ENCODE measurements at regions not wholly inside any gene's neighbourhood (a gene's known extent, or its start where the extent isn't known, plus 50 kb on each side); places are given as distances from the start of the nearest gene placed in this dataset.
A peak's percentile ranks its signal among the peaks of the same experiment; 100 is the strongest.

DNA sequence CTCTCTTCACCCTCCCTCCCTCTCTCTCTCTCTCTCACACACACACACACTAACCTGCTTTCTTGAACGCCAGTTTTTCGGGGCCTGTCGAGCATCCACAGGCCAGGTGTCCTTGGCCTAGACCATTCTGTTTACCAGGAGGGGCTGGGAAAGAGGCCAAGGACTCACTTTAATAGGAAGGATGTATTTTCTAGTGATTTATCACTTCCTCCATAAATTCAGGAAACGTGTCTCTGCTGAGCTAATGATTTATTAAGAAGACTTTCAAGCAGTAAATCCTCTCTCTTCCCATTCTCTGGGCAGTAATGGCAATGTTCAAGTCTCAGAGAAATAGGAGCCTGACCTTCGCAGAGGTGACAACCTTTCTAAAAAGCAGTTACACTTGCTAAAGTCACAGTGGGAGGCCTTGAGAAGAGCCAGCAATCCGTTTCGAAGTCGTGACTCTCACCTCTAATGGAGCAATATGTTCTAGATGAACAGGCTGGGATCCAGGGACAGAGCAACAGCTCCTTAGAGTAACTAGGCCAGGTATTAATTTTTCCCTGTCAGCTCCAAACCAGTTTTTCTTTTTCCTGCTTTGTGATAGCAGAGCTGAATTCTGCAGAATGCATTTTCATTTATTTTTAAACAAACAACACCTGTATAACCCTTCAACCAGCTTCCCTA lies 1357.5 kb upstream of the SORCS1 start:
- Histone ChIP-seq H3K4me3 (ENCODE audit: low read length) (no peak overlapping the region), H3K4me1 (ENCODE audit: control insufficient read depth, insufficient read depth, low read length) (no peaks in the 10 kb centered on the region), H3K36me3 (ENCODE audit: control insufficient read depth, insufficient read depth, low read length, severe bottlenecking) (no peaks in the 10 kb centered on the region), H3K9ac (ENCODE audit: low read length) (no peak overlapping the region), H3K27me3 (replicated peaks; ENCODE audit: control insufficient read depth, insufficient read depth, low read length) (no peaks in the 10 kb centered on the region), H3K9me3 (ENCODE audit: control insufficient read depth, low read length) (peaks cover 6% of the 10 kb centered on the region)
- DNase-seq (ENCODE audit: low read depth): no peak

DNA sequence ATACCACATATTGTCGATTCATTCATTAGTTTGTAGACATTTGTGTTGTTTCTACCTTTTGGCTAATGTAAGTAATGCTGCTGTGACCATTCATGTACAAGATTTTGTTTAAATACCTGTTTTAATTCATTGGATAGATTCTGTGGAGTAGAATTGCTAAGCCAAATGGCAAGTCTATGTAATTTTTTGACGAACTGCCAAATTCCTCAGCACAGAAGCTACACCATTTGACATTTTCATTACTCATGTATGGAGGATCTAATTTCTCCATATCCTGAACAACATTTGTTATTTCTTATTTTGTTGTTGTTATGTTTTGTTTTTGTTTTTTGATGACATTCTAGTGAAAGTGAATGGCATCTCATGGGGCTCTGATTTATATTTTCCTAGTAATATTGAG lies 1351.3 kb upstream of the SORCS1 start:
- no peaks in the 10 kb centered on the region for H3K27me3 ChIP-seq (replicated peaks; ENCODE audit: control insufficient read depth, insufficient read depth, low read length)
- H3K9ac ChIP-seq (ENCODE audit: low read length): no peak overlapping the region
- H3K4me3 ChIP-seq (ENCODE audit: low read length): no peak overlapping the region
- DNase-seq (ENCODE audit: low read depth): no peak
- H3K4me1 ChIP-seq (ENCODE audit: control insufficient read depth, insufficient read depth, low read length): no peaks in the 10 kb centered on the region
- peaks cover 6% of the 10 kb centered on the region for H3K9me3 ChIP-seq (ENCODE audit: control insufficient read depth, low read length)
- H3K36me3 ChIP-seq (ENCODE audit: control insufficient read depth, insufficient read depth, low read length, severe bottlenecking): no peaks in the 10 kb centered on the region

DNA sequence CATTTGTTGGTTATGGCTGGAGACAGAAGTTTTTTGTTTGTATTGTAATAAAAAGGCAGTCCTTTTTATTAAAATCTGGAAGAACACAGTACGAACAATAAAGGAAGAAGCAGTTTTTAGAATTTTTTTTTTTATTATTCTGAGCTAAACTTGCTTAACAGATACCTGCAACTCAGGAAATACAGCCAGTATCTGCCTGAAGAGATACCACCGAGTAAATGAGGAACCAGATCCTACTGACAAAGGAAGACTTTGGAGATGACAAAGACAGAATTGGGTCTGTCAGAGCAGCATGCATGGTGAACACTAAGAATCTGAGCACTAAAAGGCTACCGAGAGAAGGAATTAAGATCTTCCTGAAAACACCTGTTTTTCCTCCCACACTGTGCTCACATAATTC lies 1335.9 kb upstream of the SORCS1 start:
- Histone ChIP-seq H3K27me3 (replicated peaks; ENCODE audit: control insufficient read depth, insufficient read depth, low read length) (no peaks in the 10 kb centered on the region), H3K36me3 (ENCODE audit: control insufficient read depth, insufficient read depth, low read length, severe bottlenecking) (no peaks in the 10 kb centered on the region), H3K4me1 (ENCODE audit: control insufficient read depth, insufficient read depth, low read length) (peaks cover 22% of the 10 kb centered on the region), H3K4me3 (ENCODE audit: low read length) (no peak overlapping the region), H3K9me3 (ENCODE audit: control insufficient read depth, low read length) (no peaks in the 10 kb centered on the region), H3K9ac (ENCODE audit: low read length) (no peak overlapping the region)
- no peak for DNase-seq (ENCODE audit: low read depth)

DNA sequence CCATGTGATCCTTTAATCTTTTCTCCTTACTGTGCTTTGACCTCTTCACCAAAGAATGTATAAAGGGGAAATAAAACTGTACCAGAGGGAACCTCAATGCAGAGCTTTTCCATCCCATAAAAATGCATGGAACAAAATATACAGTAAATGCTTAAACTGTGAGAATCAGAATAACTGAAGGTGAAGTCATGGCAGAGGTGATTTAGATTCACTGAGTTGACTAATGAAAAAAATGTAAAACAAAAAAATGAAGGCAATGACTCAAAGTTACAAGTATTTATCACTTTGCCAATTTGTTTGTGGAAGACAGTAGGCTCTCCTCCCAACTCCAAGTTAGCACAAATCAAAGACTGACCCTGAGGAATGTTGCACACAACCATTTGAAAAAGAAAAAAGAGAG lies 1331.6 kb upstream of the SORCS1 start:
- Histone ChIP-seq H3K27me3 (replicated peaks; ENCODE audit: control insufficient read depth, insufficient read depth, low read length) (no peaks in the 10 kb centered on the region), H3K9ac (ENCODE audit: low read length) (no peak overlapping the region), H3K9me3 (ENCODE audit: control insufficient read depth, low read length) (no peaks in the 10 kb centered on the region), H3K4me3 (ENCODE audit: low read length) (no peak overlapping the region), H3K4me1 (ENCODE audit: control insufficient read depth, insufficient read depth, low read length) (peaks cover 2% of the 10 kb centered on the region), H3K36me3 (ENCODE audit: control insufficient read depth, insufficient read depth, low read length, severe bottlenecking) (no peaks in the 10 kb centered on the region)
- peak; percentile 1 for DNase-seq (ENCODE audit: low read depth)

DNA sequence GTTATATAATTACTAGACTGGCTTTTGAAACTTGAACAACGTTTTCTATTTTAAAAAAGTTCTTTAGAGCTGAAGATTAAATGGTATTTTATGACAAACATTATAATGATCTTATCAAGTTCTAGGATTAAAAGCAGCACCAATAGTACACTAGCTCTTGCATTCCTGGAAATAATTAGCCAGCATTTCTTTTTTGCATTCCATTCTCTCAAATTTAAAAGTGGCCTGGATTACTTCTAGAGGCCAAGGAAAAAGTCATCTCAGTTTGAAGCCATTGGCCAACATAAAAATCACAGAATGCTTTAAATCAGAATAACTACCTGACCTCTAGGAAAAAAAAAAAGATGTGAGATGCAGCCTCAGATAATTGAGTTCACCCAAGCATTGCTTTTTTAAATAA lies 1326.4 kb upstream of the SORCS1 start:
- no peaks in the 10 kb centered on the region for H3K27me3 ChIP-seq (replicated peaks; ENCODE audit: control insufficient read depth, insufficient read depth, low read length)
- H3K9me3 ChIP-seq (ENCODE audit: control insufficient read depth, low read length): no peaks in the 10 kb centered on the region
- H3K9ac ChIP-seq (ENCODE audit: low read length): no peak overlapping the region
- peak; percentile 26 for DNase-seq (ENCODE audit: low read depth)
- no peaks in the 10 kb centered on the region for H3K36me3 ChIP-seq (ENCODE audit: control insufficient read depth, insufficient read depth, low read length, severe bottlenecking)
- H3K4me1 ChIP-seq (ENCODE audit: control insufficient read depth, insufficient read depth, low read length): peaks cover 4% of the 10 kb centered on the region
- H3K4me3 ChIP-seq (ENCODE audit: low read length): no peak overlapping the region

DNA sequence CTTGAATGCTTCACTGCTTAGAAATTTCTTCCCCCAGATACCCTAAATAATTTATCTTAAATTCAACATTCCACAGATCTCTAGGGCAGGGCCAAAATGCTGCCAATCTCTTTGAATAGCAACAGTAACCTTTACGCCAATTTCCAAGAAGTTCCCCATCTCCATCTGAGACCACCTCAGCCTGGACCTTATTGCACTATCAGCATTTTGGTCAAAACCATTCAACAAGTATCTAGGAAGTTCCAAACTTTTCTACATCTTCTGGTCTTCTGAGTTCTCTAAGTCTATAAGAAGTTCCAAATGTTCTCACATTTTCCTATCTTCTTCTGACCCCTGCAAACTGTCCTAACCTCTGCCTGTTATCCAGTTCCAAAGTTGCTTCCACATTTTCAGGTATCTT lies 1306.9 kb upstream of the SORCS1 start:
- no peaks in the 10 kb centered on the region for H3K36me3 ChIP-seq (ENCODE audit: control insufficient read depth, insufficient read depth, low read length, severe bottlenecking)
- H3K9me3 ChIP-seq (ENCODE audit: control insufficient read depth, low read length): no peaks in the 10 kb centered on the region
- no peak overlapping the region for H3K9ac ChIP-seq (ENCODE audit: low read length)
- H3K4me1 ChIP-seq (ENCODE audit: control insufficient read depth, insufficient read depth, low read length): peaks cover 4% of the 10 kb centered on the region
- no peaks in the 10 kb centered on the region for H3K27me3 ChIP-seq (replicated peaks; ENCODE audit: control insufficient read depth, insufficient read depth, low read length)
- H3K4me3 ChIP-seq (ENCODE audit: low read length): no peak overlapping the region
- no peak for DNase-seq (ENCODE audit: low read depth)

DNA sequence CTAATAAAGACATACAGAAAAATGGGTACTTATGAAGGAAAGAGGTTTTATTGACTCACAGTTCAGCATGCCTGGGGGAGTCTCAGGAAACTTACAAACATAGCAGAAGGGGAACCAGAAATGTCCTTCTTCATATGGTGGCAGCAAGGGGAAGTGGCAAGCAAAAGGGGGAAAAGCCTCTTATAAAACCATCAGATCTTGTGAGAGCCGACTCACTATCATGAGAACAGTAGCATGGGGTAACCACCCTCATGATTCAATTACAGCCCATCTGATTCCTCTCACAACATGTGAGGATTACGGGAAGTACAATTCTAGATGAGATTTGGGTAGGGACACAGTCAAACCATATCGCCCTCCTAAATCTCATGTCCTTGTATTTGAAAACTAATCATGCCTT lies 1305.4 kb upstream of the SORCS1 start:
- no peaks in the 10 kb centered on the region for H3K9me3 ChIP-seq (ENCODE audit: control insufficient read depth, low read length)
- no peaks in the 10 kb centered on the region for H3K27me3 ChIP-seq (replicated peaks; ENCODE audit: control insufficient read depth, insufficient read depth, low read length)
- no peak overlapping the region for H3K9ac ChIP-seq (ENCODE audit: low read length)
- DNase-seq (ENCODE audit: low read depth): no peak
- peaks cover 5% of the 10 kb centered on the region for H3K4me1 ChIP-seq (ENCODE audit: control insufficient read depth, insufficient read depth, low read length)
- no peak overlapping the region for H3K4me3 ChIP-seq (ENCODE audit: low read length)
- H3K36me3 ChIP-seq (ENCODE audit: control insufficient read depth, insufficient read depth, low read length, severe bottlenecking): no peaks in the 10 kb centered on the region

DNA sequence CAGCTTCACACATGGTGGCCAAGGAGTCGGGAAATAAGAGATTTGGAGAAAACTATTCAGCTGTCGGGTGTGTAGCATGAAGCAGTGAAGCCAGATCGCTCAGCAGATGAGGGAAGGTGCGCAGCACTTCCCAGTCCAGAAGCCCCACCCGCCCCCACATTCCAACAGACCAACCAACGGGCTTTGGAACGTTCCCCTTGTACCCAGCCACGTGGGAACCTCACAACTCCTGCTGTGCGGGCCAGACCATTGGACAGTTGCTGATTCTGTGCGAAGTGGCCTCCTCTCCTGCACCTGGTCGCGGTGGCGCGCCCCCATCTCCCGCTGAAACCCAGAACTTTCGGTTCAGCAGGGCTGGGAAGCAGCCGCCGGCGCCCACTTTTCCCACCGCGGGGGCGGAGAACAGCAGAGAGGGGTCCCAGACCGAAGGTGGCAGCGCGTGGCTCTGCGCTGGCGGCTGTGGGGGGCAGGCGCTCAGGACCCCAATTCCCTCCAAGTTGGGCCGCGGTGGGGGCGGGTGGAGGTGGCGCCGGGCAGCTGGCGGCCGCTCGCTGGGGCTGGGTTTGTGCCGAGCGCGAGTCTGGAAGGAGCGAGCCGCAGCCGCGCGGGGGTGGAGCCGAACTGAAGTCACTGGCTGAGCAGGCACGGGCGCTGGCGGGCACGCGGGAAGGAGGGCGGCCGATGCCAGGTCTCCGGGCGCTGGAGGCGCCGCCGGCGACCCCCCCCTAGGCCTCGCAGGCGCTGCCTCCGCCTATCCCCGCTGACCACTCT lies 1301.5 kb upstream of the SORCS1 start:
- H3K27me3 ChIP-seq (replicated peaks; ENCODE audit: control insufficient read depth, insufficient read depth, low read length): no peaks in the 10 kb centered on the region
- no peaks in the 10 kb centered on the region for H3K9me3 ChIP-seq (ENCODE audit: control insufficient read depth, low read length)
- H3K4me3 ChIP-seq (ENCODE audit: low read length): peak overlapping the region; percentile 88
- peak overlapping the region; percentile 85 for H3K9ac ChIP-seq (ENCODE audit: low read length)
- H3K36me3 ChIP-seq (ENCODE audit: control insufficient read depth, insufficient read depth, low read length, severe bottlenecking): no peaks in the 10 kb centered on the region
- peaks cover 5% of the 10 kb centered on the region for H3K4me1 ChIP-seq (ENCODE audit: control insufficient read depth, insufficient read depth, low read length)
- DNase-seq (ENCODE audit: low read depth): peak; percentile 68

DNA sequence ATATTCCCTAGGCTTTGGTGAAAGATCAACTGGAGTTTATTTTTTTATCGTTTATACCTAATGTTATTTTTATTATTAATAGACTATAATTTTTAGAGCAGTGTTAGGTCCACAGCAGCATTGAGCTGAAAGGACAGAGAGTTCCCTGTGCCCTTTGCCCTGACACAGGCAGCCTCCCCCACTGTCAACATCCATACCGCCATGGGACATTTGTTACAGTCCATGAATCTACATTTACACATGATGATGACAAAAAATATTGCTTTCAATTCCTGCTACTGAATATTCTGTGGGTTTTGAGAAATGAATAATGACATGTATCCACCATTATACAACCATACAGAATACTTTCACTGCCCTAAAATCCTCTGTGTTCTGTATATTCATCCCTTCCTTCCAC lies 1297.5 kb upstream of the SORCS1 start:
- no peaks in the 10 kb centered on the region for H3K9me3 ChIP-seq (ENCODE audit: control insufficient read depth, low read length)
- no peak overlapping the region for H3K4me3 ChIP-seq (ENCODE audit: low read length)
- H3K9ac ChIP-seq (ENCODE audit: low read length): no peak overlapping the region
- DNase-seq (ENCODE audit: low read depth): no peak
- peaks cover 5% of the 10 kb centered on the region for H3K4me1 ChIP-seq (ENCODE audit: control insufficient read depth, insufficient read depth, low read length)
- no peaks in the 10 kb centered on the region for H3K36me3 ChIP-seq (ENCODE audit: control insufficient read depth, insufficient read depth, low read length, severe bottlenecking)
- no peaks in the 10 kb centered on the region for H3K27me3 ChIP-seq (replicated peaks; ENCODE audit: control insufficient read depth, insufficient read depth, low read length)

DNA sequence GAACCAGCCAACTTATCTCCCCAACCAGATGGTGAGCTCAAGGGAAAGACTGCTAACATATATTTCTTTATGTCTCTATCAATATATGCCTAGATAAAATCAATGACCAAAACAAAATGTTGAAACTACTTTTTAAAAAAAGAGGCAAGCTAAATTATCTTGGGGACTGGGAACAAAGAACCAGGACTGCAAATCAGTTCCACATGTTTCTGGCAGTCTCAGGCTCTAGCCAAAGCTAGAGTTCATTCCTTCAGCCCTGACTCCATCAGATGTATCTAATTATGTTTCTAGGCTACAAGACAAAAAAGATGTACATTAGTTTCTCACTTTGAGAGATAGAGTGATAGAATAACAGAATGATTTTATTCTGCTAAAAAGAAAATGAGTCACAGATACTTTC lies 1290.3 kb upstream of the SORCS1 start:
- Histone ChIP-seq H3K9me3 (ENCODE audit: control insufficient read depth, low read length) (no peaks in the 10 kb centered on the region), H3K4me3 (ENCODE audit: low read length) (peak overlapping the region; percentile 54), H3K36me3 (ENCODE audit: control insufficient read depth, insufficient read depth, low read length, severe bottlenecking) (no peaks in the 10 kb centered on the region), H3K9ac (ENCODE audit: low read length) (peak overlapping the region; percentile 25), H3K4me1 (ENCODE audit: control insufficient read depth, insufficient read depth, low read length) (peaks cover 21% of the 10 kb centered on the region), H3K27me3 (replicated peaks; ENCODE audit: control insufficient read depth, insufficient read depth, low read length) (no peaks in the 10 kb centered on the region)
- DNase-seq (ENCODE audit: low read depth): peak; percentile 86

DNA sequence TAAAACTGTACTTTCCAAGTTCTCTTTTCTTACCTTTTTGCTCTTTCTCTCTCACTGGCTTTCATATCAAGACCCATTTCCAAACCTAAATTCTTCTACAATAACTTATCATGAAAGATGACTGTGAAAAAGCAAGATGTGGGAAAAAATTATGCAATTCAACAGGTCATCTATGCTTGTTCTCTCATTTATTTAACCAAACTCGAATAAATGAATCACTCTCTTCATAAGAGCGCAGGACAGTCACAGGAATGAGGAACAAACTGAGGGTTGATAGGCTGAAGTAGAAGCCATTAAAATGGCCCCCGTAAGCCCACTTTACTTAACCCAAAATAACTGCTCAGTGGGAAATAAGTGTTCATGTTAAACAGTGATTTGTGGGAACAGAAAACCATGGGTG lies 1289.7 kb upstream of the SORCS1 start:
- Histone ChIP-seq H3K4me1 (ENCODE audit: control insufficient read depth, insufficient read depth, low read length) (peaks cover 21% of the 10 kb centered on the region), H3K4me3 (ENCODE audit: low read length) (peak overlapping the region; percentile 54), H3K9me3 (ENCODE audit: control insufficient read depth, low read length) (no peaks in the 10 kb centered on the region), H3K9ac (ENCODE audit: low read length) (peak overlapping the region; percentile 25), H3K27me3 (replicated peaks; ENCODE audit: control insufficient read depth, insufficient read depth, low read length) (no peaks in the 10 kb centered on the region), H3K36me3 (ENCODE audit: control insufficient read depth, insufficient read depth, low read length, severe bottlenecking) (no peaks in the 10 kb centered on the region)
- DNase-seq (ENCODE audit: low read depth): peak; percentile 23

Measured in adipocyte (in vitro differentiated cells).